NT2/D1 (cell line): ENCODE measurements at regions not wholly inside any gene's neighbourhood (a gene's known extent, or its start where the extent isn't known, plus 50 kb on each side); places are given as distances from the start of the nearest gene placed in this dataset.

Experiments
- DNase-seq: peaks from one replicate; pipeline ENCODE4 v3.0.0-alpha.2; 2011; ENCODE audit warnings: low read depth, low spot score
- H3K27me3 ChIP-seq: 2 replicates; pipeline ENCODE4 v1.6.0; 2011; ENCODE audit warnings: mild to moderate bottlenecking; ENCODE audit not compliant: insufficient read length, insufficient read depth
- H3K36me3 ChIP-seq: 2 replicates; pipeline ENCODE4 v1.6.1; 2011; ENCODE audit warnings: mild to moderate bottlenecking, low read length, mixed read lengths; ENCODE audit not compliant: insufficient read depth, insufficient read length
- H3K4me1 ChIP-seq: 2 replicates; pipeline ENCODE4 v1.5.1; 2011; ENCODE audit not compliant: insufficient read depth, insufficient read length
- H3K4me3 ChIP-seq: 2 replicates; pipeline ENCODE4 v1.5.1; 2011; ENCODE audit warnings: low read depth; ENCODE audit not compliant: insufficient read length
- H3K9ac ChIP-seq: 2 replicates; pipeline ENCODE4 v1.6.0; 2011; ENCODE audit warnings: low read depth; ENCODE audit not compliant: insufficient read length
- H3K9me3 ChIP-seq: 2 replicates; pipeline ENCODE4 v1.5.1; 2011; ENCODE audit warnings: mild to moderate bottlenecking, low read length; ENCODE audit not compliant: insufficient read depth
- SUZ12 ChIP-seq: IDR thresholded peaks from 2 replicates; pipeline ENCODE4 v1.6.1; 2011; ENCODE audit not compliant: insufficient read length, insufficient read depth; ENCODE audit errors: extremely low read depth
- YY1 ChIP-seq: IDR thresholded peaks from 2 replicates; pipeline ENCODE4 v1.6.1; 2011; ENCODE audit not compliant: insufficient read length, insufficient read depth
- ZNF274 ChIP-seq: IDR thresholded peaks from 2 replicates; pipeline ENCODE4 v1.6.1; 2011; ENCODE audit warnings: mild to moderate bottlenecking, low read depth, low read length

- Histone ChIP-seq H3K9ac (no peak overlapping the region), H3K27me3 (no peaks in the 10 kb centered on the region), H3K4me1 (peaks cover 11% of the 10 kb centered on the region), H3K9me3 (no peaks in the 10 kb centered on the region), H3K4me3 (no peak overlapping the region), H3K36me3 (peaks cover 5% of the 10 kb centered on the region)
- TF ChIP-seq ZNF274 = no peak
- no peak for TF ChIP-seq YY1
- TF ChIP-seq SUZ12 = no peak
- no peak for DNase-seq
Observed at GRCh38 chr21:31550070-31550469, 109.4 kb upstream of the SOD1 start.

GRCh38 chr21:31548688-31549087 is 110.8 kb upstream of the SOD1 start:
- no peak for DNase-seq
- TF ChIP-seq SUZ12 (no peak), ZNF274 (no peak), YY1 (no peak)

GRCh38 chr21:31546443-31547170 is 112.9 kb upstream of the SOD1 start:
- DNase-seq = no peak
- Histone ChIP-seq H3K27me3 (no peaks in the 10 kb centered on the region), H3K4me1 (peaks cover 3% of the 10 kb centered on the region), H3K36me3 (no peaks in the 10 kb centered on the region), H3K9me3 (no peaks in the 10 kb centered on the region), H3K9ac (no peak overlapping the region), H3K4me3 (no peak overlapping the region)
- TF ChIP-seq ZNF274 (no peak), SUZ12 (no peak), YY1 (no peak)

More at GRCh38 chr21:31548688-31549087, 110.8 kb upstream of the SOD1 start:
- Histone ChIP-seq H3K9me3 (no peaks in the 10 kb centered on the region), H3K4me3 (no peak overlapping the region), H3K9ac (no peak overlapping the region), H3K4me1 (peaks cover 10% of the 10 kb centered on the region), H3K36me3 (peaks cover 5% of the 10 kb centered on the region), H3K27me3 (no peaks in the 10 kb centered on the region)

- no peaks in the 10 kb centered on the region for H3K9me3 ChIP-seq
- no peaks in the 10 kb centered on the region for H3K36me3 ChIP-seq
- no peak for TF ChIP-seq YY1
- TF ChIP-seq ZNF274 = no peak
- TF ChIP-seq SUZ12 = no peak
- peaks cover 3% of the 10 kb centered on the region for H3K4me1 ChIP-seq
- DNase-seq = no peak
- no peak overlapping the region for H3K4me3 ChIP-seq
- no peaks in the 10 kb centered on the region for H3K27me3 ChIP-seq
- no peak overlapping the region for H3K9ac ChIP-seq
Observed at GRCh38 chr21:31545036-31545435, 114.5 kb upstream of the SOD1 start.

GRCh38 chr21:31543191-31543590 is 116.3 kb upstream of the SOD1 start:
- DNase-seq = no peak
- Histone ChIP-seq H3K36me3 (peaks cover 3% of the 10 kb centered on the region), H3K27me3 (no peaks in the 10 kb centered on the region), H3K9me3 (no peaks in the 10 kb centered on the region), H3K9ac (no peak overlapping the region), H3K4me1 (peaks cover 5% of the 10 kb centered on the region), H3K4me3 (no peak overlapping the region)
- TF ChIP-seq SUZ12 (no peak), YY1 (no peak), ZNF274 (no peak)

GRCh38 chr21:31538816-31539215 is 120.7 kb upstream of the SOD1 start:
- Histone ChIP-seq H3K4me3 (no peak overlapping the region), H3K4me1 (peaks cover 5% of the 10 kb centered on the region), H3K27me3 (no peaks in the 10 kb centered on the region), H3K36me3 (peaks cover 13% of the 10 kb centered on the region), H3K9me3 (no peaks in the 10 kb centered on the region), H3K9ac (no peak overlapping the region)
- TF ChIP-seq YY1 (no peak), ZNF274 (no peak), SUZ12 (no peak)
- DNase-seq = no peak

- TF ChIP-seq SUZ12 (no peak), ZNF274 (no peak), YY1 (no peak)
- no peak for DNase-seq
Observed at GRCh38 chr21:31537872-31538576, 121.5 kb upstream of the SOD1 start.

More at GRCh38 chr21:31537872-31538576, 121.5 kb upstream of the SOD1 start:
- Histone ChIP-seq H3K9ac (no peak overlapping the region), H3K4me1 (peaks cover 5% of the 10 kb centered on the region), H3K4me3 (no peak overlapping the region), H3K27me3 (no peaks in the 10 kb centered on the region), H3K36me3 (peaks cover 13% of the 10 kb centered on the region), H3K9me3 (no peaks in the 10 kb centered on the region)
